HCEC 1CT (cell line): ENCODE measurements at regions not wholly inside any gene's neighbourhood (a gene's known extent, or its start where the extent isn't known, plus 50 kb on each side); places are given as distances from the start of the nearest gene placed in this dataset.

ENCODE experiments used
- DNase-seq: peaks from one replicate; pipeline ENCODE4 v3.0.0-alpha.2; 2017

DNA sequence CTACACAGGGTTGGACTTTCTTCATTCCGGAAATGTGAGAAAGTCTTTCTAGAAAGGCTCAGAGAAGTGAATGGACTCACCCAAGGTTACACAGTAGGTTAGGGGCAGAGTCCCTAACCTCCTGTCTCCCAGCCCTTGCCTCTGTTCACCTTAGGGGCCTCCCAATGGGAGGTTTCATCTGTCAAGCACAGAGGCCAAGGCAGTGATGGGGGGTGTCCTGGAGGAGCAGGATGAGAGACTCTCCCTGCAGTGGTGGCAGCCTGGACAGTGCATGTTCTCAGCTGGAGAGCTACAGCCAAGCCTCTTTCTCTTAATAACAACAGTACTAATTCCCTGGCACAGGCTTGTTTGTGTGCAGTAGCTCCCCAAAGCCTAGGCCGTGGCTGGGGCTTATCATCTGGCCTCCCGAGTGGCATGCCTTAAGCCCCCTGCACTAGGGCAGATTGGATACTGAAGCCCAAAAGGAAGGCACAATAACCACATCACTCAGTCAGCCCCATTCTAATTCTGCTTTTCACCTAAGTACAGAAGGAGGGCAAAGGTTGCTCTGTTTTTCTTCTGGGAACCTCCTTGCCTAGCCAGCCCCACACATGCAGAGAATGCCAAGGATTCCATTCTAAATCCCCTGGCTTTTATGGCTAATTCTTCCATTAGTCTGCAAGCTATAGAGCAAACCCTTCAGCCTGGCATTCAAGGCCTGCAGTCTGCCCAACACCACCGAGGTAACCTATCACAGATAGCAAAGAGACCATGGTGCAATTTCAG, 50.2 kb upstream of the XPA start:
- peak; percentile 36 for DNase-seq

DNA sequence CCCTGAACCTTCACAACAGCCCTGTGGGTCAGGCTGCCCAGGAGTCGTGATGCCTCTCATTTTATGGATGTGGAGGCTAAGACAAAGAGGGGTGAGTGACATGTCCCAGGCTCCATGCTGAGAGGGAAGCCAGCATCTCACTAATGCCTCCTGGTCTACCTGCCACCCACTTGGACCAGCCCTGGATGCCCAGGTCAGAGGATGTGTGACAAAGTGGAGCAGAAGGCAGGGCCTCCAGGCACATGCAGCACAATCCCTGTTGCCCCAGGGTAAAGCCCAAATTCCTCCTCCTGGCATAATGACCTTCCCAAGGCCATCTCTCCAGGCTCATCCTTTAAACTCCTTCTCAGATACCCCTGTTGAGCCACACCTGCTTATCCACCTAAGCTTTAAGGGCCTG, 51.4 kb upstream of the XPA start:
- DNase-seq = no peak

DNA sequence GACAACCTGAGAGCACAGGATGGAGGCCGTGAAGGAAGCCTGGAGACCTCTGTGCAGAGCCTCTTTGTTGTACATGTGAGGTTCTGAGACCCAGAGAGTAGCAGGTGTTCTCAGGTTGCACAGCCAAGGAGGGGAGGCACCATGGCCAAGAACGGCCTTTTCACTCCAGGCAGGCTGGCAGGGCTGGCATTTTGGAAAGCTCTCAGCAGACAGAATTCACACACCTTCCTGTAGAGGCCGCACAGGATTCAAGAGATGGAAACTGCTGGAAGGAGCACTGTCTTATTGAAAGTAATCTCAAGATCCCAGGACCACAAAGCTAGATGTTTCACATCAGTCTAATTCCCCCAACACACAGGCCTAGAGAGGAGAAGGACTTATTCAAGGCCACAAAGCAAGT, 52.8 kb upstream of the XPA start:
- DNase-seq = no peak

DNA sequence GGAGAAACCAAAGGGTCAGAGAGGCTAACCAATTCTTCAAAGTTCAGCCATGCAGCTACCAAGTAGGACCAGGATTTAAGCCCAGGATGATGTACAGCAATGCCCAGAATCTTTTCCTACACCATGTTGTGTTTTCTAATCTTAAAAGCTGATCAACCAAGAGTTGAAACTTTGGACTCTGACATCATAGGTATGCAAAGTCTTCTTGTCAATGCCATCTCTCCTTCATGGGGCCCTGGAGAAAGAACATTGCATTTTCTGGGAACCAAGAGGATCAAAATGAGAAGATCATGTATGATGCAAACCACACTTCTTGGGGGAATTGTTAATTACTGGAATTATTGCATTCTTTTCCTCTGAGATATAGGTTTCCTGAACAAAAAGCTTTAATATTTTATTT, 54.4 kb upstream of the XPA start:
- DNase-seq = no peak

DNA sequence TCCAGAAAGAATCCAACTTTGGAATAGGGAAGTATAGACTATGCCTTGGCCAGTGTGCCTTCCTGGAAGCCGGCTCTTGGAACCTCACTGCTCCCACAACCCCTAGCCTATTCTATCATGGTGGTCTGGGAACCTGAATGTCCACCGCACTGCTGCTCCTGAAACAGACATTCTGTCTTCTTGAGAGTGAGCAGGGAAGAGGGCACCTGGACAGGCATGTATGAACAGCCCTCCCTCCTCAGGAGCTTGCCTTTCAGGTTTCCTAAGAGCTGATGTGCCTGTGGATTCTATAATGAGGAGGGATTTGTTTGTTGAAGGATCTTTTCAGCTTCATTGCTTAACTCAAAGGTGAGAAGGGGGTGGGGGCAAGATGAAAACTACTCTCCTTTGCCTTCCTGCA, 55.1 kb upstream of the XPA start:
- no peak for DNase-seq

DNA sequence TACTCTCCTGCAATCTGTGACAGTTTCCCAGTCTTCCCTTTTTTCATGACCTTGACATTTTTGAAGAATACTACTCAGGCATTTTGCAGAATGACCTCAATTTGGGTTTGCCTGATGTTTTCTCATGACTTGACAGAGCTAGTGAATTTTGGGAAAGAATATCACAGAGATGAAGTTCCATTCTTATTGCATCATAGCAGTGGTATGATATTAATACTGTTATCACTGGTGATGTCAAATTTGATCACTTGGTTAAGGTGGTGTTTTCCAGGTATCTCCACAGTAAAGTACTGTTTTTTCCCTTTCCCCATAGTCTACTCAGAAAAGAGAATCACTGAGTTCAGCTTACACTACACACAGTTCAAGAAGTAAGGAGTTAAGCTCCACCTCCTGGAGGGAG, 56.2 kb upstream of the XPA start:
- no peak for DNase-seq

DNA sequence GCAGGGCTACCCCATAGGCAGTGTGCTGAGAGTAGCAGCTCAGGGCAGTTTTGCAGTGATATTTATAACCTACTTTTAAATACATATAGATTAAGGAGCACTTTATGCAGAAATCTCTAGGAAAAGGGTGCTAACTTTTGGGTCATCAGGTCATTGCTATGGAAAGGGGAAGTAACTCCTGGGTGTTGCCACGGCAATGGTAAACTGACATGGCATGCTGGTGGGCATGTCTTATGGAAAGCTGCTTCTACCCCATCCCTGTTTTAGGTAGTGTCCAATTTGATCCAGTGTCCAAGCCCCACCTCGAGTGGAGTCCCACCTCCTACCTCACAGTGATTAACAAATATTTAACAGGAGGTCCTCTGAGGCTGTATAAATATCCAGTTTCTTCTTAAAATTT, 56.8 kb upstream of the XPA start:
- DNase-seq = no peak

DNA sequence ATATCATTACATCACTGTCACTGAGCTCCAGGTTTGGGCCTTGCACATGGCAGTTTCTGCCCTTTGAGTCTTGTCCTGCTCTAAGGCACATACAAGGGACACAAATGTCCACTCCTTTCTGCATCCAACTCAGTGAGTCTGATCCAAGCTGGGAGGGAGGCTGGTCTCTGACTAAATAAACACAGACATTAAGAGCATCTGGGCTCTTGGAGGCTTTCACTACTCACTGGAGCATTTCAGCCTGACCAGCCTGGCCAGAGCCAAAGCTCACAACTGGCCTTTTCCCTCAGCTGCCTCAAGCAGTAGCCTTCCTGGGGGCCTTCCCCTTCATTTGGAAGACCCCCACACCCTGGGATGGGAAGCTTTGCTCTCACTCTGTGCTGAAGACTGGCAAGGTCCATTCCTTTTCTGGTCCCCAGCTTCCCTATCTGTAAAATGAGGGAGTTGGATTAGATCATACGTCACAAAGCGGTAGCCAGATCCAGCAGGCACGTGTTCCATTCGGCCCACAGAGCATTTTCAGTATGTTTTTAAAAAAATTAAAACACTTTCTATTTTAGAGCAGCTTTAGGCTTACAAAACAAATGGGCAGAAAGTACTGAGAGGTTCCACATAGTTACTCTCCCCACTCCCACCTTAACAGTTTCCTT, 58.6 kb upstream of the XPA start:
- no peak for DNase-seq

DNA sequence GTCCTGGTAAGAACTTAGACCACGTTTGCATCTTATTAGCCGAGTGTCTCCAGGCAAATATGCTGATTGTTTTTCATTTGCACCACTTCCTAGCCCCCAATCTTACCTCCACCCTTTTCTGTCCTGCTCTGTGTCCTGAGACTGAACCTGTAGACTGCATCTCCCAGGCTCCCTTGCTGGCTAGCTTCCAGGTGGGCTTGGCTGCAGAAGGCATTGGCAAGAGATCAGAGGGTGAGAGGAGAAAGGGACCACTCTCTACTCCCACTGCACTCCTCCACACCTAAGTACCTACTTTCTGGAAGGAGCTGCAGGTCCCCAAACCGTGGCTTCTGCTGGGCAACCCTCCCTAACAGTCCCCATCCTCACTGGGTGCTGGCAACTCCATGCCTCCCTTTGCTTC, 59.9 kb upstream of the XPA start:
- DNase-seq = no peak

DNA sequence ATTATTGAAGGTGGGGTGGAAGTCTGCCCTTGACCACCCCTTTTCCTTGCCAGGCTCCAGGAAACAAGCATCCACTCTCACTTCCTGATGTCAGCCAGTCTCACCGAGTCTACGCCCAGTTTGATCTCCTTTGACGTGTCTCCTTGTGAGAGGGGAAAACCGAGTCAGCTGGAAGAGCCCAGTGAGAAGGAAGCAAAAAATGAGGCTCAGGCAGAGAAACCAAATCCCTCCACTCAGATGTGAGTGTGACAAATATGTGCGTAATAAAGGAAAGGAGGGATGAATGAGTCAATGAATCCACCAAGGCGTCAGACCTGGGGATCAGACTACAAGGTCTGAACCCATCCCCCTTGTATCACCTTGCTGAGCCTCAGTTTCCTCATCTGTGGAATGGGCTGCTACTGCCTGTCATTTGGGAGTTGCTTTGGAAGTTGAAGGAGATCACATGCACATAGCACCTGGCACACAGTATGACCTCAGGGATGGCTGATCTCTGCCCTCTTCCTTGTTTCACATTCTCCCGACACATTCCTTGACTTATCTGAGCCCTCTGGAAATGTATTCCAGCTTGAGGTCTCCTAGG, 61.3 kb upstream of the XPA start:
- no peak for DNase-seq

DNA sequence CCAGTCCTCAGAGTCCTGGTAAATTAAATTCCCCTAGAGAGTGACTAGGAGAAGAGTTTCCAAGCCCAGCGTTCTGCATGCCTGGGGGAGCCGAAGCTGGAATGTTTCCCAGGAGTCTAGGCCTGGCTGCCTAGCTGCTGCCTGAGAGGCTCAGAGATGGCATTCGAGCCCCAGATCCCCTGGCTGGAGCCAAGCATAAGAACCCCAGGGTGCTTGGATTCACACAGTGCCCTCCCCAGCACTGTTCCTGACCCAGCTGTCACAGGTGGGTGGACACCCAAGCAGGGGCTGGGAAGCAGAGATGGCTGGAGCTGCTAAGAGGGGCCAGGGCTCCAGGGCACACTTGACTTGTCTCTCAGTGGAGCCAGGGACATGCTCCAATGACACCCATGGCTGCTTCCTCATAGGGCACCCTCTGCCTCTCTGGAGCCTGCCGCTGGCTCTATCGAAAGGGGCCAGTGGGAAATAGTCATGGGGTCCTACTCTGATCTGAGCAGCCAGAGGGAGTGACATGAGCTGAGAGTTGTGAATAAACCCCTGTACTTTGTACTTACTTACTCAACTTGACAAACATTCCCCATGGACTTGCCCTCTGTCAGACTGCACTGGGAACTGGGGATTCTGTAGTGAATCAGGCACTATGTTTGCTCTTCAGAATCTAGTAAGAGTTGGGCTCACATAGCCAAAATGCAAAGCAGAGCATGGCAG, 62.6 kb upstream of the XPA start:
- no peak for DNase-seq

DNA sequence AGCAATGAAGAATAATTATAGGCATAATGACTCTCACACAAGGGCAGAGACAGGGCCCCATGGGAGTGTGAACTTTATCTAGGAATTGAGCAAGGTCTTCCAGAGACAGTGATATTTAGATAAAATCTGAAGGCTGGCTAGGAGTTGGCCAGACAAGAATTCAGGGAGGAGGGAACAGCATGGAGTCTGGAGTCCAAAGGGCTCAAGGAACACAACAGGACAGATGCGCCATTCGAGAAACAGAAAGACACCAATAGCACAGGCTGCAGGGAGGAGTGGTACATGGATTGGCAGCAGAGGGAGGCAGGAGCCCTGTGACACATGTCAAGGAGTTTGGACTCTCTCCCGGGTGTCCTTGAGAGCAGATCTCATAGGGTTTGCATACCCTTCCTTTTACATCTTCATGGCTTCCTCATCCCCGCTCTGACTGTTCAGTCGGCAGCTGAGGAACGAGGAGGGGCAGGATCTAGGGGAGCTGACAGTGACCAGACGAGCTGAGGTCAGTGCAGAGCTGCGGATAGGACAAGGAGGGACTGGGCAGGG, 64.0 kb upstream of the XPA start:
- no peak for DNase-seq

DNA sequence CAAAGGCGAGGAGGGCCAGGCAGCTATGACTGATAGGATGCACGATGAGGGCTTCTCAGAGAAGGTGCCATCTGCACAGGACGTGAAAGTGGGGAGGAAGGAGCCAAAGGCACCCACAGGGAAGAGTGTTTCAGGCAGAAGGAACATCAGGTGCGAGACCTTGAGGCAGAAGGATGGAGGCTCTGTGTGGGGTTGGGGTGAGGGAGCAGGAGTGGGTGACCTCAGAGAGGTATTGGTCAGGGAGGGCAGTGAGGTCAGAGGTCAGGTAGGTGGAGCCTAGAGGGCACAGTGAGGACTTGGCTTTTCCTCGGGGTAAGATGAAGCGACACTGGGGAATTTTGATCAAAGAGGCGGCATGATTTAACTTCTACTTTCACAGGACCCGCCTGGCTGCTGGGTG, 64.7 kb upstream of the XPA start:
- DNase-seq = no peak

DNA sequence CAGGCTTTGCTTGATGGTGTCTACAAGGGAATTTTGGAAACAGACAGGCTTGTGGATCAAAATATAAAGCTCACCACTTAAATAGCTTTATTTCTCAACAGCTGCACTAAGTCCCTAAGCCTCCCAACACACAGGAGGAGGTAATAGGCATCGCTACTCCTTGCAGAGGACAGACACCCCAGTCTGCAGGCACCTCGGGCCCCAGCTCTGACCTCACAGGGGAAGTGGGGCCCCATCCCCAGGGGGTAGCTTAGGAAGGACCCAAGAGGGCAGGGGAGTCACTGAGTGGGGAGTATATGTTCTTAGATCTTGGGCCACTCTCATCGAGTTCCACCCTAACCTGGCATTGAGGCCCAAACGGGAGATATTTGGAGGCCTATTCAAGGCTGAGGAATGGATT, 66.7 kb upstream of the XPA start:
- DNase-seq = no peak

DNA sequence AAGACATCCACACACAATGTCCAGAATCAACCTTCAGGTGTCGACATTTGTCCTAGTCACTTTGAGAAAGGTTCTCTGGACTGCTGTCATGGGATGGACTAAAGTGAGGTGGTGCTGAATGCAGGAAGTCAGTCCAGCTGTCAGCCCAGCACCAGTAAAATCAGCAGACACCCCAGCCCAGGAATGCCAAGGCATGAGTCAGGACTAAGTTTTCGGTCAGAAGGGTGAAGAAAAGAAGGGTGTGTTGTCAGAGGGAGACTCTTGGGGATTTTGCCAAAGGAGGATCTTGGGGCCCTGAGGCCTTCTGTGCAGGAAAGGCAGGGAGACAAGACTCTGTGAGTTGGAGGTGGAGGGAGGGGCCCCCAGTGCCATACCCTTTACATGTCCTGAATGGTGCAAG, 69.0 kb upstream of the XPA start:
- peak; percentile 81 for DNase-seq

DNA sequence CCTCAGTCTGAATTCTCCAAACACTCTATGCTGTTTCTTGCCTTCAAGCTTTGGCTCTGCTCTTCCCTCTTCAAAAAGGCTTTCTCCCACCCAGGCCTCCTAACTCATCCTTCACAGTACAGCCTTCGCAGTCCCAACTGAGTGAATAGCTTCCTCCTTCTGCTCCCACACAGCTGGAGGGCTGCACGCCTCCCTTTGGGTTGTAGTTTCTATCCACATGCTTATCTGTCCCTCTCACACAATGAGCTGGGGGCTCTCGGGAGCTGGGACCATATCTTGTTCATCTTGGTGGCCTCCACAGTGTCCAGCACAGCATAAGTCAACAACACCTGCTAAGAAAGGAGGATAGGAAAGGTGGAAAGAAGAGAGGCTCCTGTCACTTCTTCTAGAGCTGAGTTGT, 69.5 kb upstream of the XPA start:
- no peak for DNase-seq

DNA sequence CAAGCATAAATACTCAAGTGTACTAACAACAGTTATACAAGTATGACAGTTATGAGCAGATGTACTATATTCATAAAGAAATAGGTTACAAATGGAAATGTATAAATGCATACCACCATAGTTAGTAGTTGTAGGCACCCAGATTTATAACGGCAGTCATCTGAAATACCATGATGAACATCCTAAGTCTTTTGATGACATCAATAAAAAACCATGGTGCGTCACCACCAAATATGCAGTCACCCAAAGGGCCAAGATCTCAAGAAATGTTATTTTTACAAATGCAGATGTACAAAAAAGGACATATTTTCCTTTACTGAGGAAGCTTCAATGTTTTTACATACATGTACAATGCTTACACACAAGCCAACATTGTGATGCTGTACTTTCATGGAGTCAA, 70.8 kb upstream of the XPA start:
- peak; percentile 43 for DNase-seq

DNA sequence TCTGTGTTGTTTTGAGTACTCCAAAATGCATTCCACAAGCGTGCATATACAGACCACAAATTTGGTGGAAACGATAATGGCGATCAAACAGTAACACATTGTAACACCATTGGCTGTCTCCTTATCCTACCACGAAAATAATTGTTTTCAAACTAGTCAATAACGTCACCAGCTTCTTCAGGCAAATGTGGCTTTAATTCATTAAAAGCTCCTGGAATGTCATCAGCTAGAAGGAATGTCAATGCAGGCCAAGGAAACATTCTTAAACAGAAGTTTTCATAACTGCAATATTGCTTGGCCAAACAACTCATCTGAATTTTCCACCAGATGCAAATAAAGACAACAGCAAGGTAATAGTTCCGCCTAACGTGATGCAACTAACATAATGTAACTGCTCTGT, 71.6 kb upstream of the XPA start:
- DNase-seq = peak; percentile 56

DNA sequence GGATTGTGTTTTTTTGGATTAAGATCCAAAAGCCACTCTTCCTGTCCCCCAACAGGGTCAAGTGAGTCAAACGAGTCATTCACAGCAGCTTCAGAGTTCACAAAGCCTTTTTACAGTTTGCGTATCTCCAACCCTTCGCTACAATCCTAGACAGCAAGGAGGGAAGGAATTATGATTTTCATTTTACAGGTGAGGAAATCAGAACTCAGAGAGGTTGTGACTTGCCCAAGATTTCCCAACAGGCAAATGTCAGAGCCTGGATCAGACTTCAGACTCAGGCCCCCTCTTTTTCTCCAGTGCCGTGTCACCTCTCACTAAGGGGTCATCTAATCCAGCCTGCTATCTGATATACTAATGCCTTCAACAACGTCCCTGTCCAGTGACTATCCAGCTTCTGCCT, 72.1 kb upstream of the XPA start:
- DNase-seq = no peak

DNA sequence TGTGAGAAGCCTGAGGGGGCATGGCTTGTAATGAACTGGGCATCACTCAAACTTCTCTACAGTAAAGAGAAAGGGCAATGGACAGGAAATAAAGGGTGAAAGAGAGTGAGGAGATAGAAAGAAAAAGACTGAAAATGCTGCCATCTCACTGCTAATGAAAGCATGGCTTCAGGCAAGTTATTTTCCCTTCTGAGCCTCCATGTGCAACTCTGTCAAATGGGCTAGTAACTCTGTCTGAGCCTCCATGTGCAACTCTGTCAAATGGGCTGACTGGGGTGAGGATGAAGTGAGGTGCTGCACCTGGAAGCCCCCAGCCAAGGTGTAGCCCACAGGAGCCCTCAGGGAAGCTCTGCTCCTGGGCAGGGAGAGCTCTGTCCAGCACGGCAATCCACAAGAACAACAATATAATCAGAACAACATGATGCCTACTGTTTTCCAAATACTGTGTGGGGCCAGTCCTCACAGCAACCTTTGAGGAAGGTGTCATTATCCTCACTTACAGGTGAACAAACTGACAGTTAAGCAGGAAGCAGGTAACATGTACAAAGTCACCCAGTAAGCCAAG, 73.8 kb upstream of the XPA start:
- DNase-seq = no peak

DNA sequence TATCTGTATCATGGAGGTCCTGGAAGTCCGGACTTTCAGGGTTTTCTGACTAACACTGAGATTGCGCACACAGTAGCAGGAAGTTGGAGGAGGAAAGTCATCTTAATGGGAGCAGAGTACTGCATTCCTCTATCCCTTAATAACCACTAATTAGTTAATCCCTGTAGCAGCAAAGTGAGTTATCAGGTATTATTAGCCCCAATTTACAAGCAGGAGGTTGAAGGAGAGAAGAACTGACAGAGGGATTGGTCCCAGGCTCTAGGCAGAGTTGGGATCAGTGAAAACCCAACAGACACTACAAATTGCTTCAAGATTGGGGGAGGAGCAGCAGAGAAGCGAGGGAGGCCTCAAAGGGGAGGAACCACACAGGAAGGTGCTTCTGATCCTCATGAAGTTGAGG, 74.5 kb upstream of the XPA start:
- DNase-seq = no peak

DNA sequence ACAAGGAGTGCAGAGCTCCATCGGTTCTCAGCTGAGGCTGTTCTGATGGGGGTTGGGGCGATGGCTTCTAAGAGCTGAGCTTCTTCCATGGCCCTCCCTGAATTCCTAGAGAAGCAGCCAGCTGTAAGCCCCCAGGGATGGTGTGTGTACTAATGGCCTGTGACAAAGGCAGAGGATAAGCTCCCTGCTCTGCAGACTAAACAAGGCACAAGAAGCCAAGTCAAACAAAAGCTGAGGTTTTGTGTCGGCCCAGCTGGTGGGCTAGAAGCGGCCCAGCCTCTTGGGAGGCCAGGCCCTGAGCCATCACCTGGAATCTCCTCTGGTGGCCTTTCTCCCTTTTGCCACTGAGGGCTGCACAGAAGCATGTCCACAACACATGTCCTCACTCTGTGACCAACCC, 75.0 kb upstream of the XPA start:
- no peak for DNase-seq

DNA sequence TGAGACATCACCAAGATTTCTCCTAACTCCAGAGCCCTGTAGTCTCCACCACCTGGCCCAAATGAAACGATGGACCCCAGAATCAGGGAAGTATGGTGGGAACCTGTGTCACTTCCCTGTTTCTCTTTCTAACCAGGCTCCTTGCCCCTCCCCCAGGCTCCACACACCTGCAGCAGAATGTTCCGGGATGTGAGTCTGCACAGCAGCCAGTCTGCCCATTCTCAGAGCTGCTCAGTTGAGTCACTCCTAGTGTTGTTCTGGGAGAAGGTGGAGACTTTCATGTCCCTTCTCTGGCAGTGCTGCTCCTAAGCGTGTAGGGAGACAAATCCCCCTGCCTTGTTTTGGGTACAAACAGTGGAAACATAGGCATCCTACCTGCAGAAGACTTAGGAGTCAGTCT, 76.0 kb upstream of the XPA start:
- DNase-seq = no peak
